ENCODE measurements at regions not wholly inside any gene's neighbourhood (a gene's known extent, or its start where the extent isn't known, plus 50 kb on each side); places are given as distances from the start of the nearest gene placed in this dataset.

GRCh38 chr5:165163861-165164260 is 1658.4 kb downstream of the MAT2B start:
- Mint-ChIP-seq H3K27me3 (no peaks in the 10 kb centered on the region), H3K9me3 (ENCODE audit: insufficient read depth) (no peaks in the 10 kb centered on the region), H3K4me3 (no peak overlapping the region), H3K27ac (no peak overlapping the region), H3K4me1 (peaks cover 2% of the 10 kb centered on the region)
- no peak overlapping the region for H3K4me3 ChIP-seq (ENCODE audit: control extremely low read depth in 1 of 5, extremely low read depth in 1 of 5, insufficient read depth in 1 of 5, low read depth in 2 of 5, low read length in 4 of 5)
- ATAC-seq (ENCODE audit: low read depth), result no peak
- H3K9ac ChIP-seq (ENCODE audit: low read length), result no peak overlapping the region
- H3K27me3 ChIP-seq (replicated peaks in 1 of 4; ENCODE audit: control extremely low read depth in 1 of 4, control insufficient read depth in 3 of 4, insufficient read depth in 4 of 4, low read length in 3 of 4), result no peaks in the 10 kb centered on the region
- no peak overlapping the region for H3K4me2 ChIP-seq (replicated peaks; ENCODE audit: low read depth, low read length, poor library complexity, severe bottlenecking)
- ChIA-PET POLR2A (no interaction called here), CTCF (no interaction called here)
- H3K36me3 ChIP-seq (replicated peaks in 1 of 2; ENCODE audit: control extremely low read depth in 1 of 2, control insufficient read depth in 1 of 2, extremely low read depth in 1 of 2, insufficient read depth in 2 of 2, low read length in 1 of 2), result no peaks in the 10 kb centered on the region
- no peaks in the 10 kb centered on the region for H4K20me1 ChIP-seq (ENCODE audit: control insufficient read depth, insufficient read depth, low read length, poor library complexity, severe bottlenecking)
- no peak for DNase-seq
- H2AFZ ChIP-seq (ENCODE audit: insufficient read depth, low read depth, low read length, poor library complexity, severe bottlenecking), result no peak overlapping the region
- TF ChIP-seq CTCF (IDR thresholded peaks at IDR 0.05) (no peak), EZH2 (IDR thresholded peaks at IDR 0.05; ENCODE audit: borderline replicate concordance, insufficient read depth, low read depth, low read length, poor library complexity, severe bottlenecking) (no peak)
- H3K4me1 ChIP-seq (ENCODE audit: control insufficient read depth in 2 of 2, insufficient read depth in 2 of 2, low read length in 2 of 2), result no peaks in the 10 kb centered on the region
- intact Hi-C loops (cut with micrococcal nuclease), result no loop called here
- H3K79me2 ChIP-seq (ENCODE audit: control insufficient read depth, insufficient read depth, low read length), result no peaks in the 10 kb centered on the region
- no peak overlapping the region for H3K27ac ChIP-seq (ENCODE audit: low read length in 2 of 2)
- WGBS (ENCODE audit: insufficient coverage), result no CpG with 5 or more reads among the region's 2 CpGs
- no peaks in the 10 kb centered on the region for H3K9me3 ChIP-seq (ENCODE audit: control extremely low read depth in 1 of 3, control insufficient read depth in 2 of 3, insufficient read depth in 1 of 3, low read length in 2 of 3)

GRCh38 chr5:165173651-165174050 is 1668.2 kb downstream of the MAT2B start:
- TF ChIP-seq EZH2 (IDR thresholded peaks at IDR 0.05; ENCODE audit: borderline replicate concordance, insufficient read depth, low read depth, low read length, poor library complexity, severe bottlenecking) (no peak), CTCF (IDR thresholded peaks at IDR 0.05) (no peak)
- Mint-ChIP-seq H3K4me1 (no peaks in the 10 kb centered on the region), H3K9me3 (ENCODE audit: insufficient read depth) (no peaks in the 10 kb centered on the region), H3K27ac (no peak overlapping the region), H3K27me3 (no peaks in the 10 kb centered on the region), H3K4me3 (no peak overlapping the region)
- no peaks in the 10 kb centered on the region for H4K20me1 ChIP-seq (ENCODE audit: control insufficient read depth, insufficient read depth, low read length, poor library complexity, severe bottlenecking)
- DNase-seq, result no peak
- no peaks in the 10 kb centered on the region for H3K9me3 ChIP-seq (ENCODE audit: control extremely low read depth in 1 of 3, control insufficient read depth in 2 of 3, insufficient read depth in 1 of 3, low read length in 2 of 3)
- H3K27ac ChIP-seq (ENCODE audit: low read length in 2 of 2), result no peak overlapping the region
- WGBS (ENCODE audit: insufficient coverage), result 100% methylated on average over 1 of the region's 2 CpGs
- intact Hi-C loops (cut with micrococcal nuclease), result no loop called here
- ATAC-seq (ENCODE audit: low read depth), result no peak
- no peak overlapping the region for H2AFZ ChIP-seq (ENCODE audit: insufficient read depth, low read depth, low read length, poor library complexity, severe bottlenecking)
- H3K9ac ChIP-seq (ENCODE audit: low read length), result no peak overlapping the region
- no peak overlapping the region for H3K4me2 ChIP-seq (replicated peaks; ENCODE audit: low read depth, low read length, poor library complexity, severe bottlenecking)
- ChIA-PET POLR2A (no interaction called here), CTCF (no interaction called here)
- no peaks in the 10 kb centered on the region for H3K27me3 ChIP-seq (replicated peaks in 1 of 4; ENCODE audit: control extremely low read depth in 1 of 4, control insufficient read depth in 3 of 4, insufficient read depth in 4 of 4, low read length in 3 of 4)
- H3K4me3 ChIP-seq (ENCODE audit: control extremely low read depth in 1 of 5, extremely low read depth in 1 of 5, insufficient read depth in 1 of 5, low read depth in 2 of 5, low read length in 4 of 5), result no peak overlapping the region
- no peaks in the 10 kb centered on the region for H3K79me2 ChIP-seq (ENCODE audit: control insufficient read depth, insufficient read depth, low read length)
- no peaks in the 10 kb centered on the region for H3K4me1 ChIP-seq (ENCODE audit: control insufficient read depth in 2 of 2, insufficient read depth in 2 of 2, low read length in 2 of 2)
- no peaks in the 10 kb centered on the region for H3K36me3 ChIP-seq (replicated peaks in 1 of 2; ENCODE audit: control extremely low read depth in 1 of 2, control insufficient read depth in 1 of 2, extremely low read depth in 1 of 2, insufficient read depth in 2 of 2, low read length in 1 of 2)
